NT2/D1 (cell line): ENCODE measurements at regions not wholly inside any gene's neighbourhood (a gene's known extent, or its start where the extent isn't known, plus 50 kb on each side); places are given as distances from the start of the nearest gene placed in this dataset.

ENCODE experiments used
- DNase-seq: peaks from one replicate; pipeline ENCODE4 v3.0.0-alpha.2; 2011; ENCODE audit warnings: low read depth, low spot score
- H3K27me3 ChIP-seq: 2 replicates; pipeline ENCODE4 v1.6.0; 2011; ENCODE audit warnings: mild to moderate bottlenecking; ENCODE audit not compliant: insufficient read length, insufficient read depth
- H3K36me3 ChIP-seq: 2 replicates; pipeline ENCODE4 v1.6.1; 2011; ENCODE audit warnings: mild to moderate bottlenecking, low read length, mixed read lengths; ENCODE audit not compliant: insufficient read depth, insufficient read length
- H3K4me1 ChIP-seq: 2 replicates; pipeline ENCODE4 v1.5.1; 2011; ENCODE audit not compliant: insufficient read depth, insufficient read length
- H3K4me3 ChIP-seq: 2 replicates; pipeline ENCODE4 v1.5.1; 2011; ENCODE audit warnings: low read depth; ENCODE audit not compliant: insufficient read length
- H3K9ac ChIP-seq: 2 replicates; pipeline ENCODE4 v1.6.0; 2011; ENCODE audit warnings: low read depth; ENCODE audit not compliant: insufficient read length
- H3K9me3 ChIP-seq: 2 replicates; pipeline ENCODE4 v1.5.1; 2011; ENCODE audit warnings: mild to moderate bottlenecking, low read length; ENCODE audit not compliant: insufficient read depth
- SUZ12 ChIP-seq: IDR thresholded peaks from 2 replicates; pipeline ENCODE4 v1.6.1; 2011; ENCODE audit not compliant: insufficient read length, insufficient read depth; ENCODE audit errors: extremely low read depth
- YY1 ChIP-seq: IDR thresholded peaks from 2 replicates; pipeline ENCODE4 v1.6.1; 2011; ENCODE audit not compliant: insufficient read length, insufficient read depth
- ZNF274 ChIP-seq: IDR thresholded peaks from 2 replicates; pipeline ENCODE4 v1.6.1; 2011; ENCODE audit warnings: mild to moderate bottlenecking, low read depth, low read length

- H3K4me3 ChIP-seq, result no peak overlapping the region
- no peaks in the 10 kb centered on the region for H3K4me1 ChIP-seq
- no peaks in the 10 kb centered on the region for H3K36me3 ChIP-seq
- no peak for TF ChIP-seq YY1
- TF ChIP-seq ZNF274, result no peak
- TF ChIP-seq SUZ12, result no peak
- H3K9me3 ChIP-seq, result no peaks in the 10 kb centered on the region
- DNase-seq, result no peak
- no peak overlapping the region for H3K9ac ChIP-seq
- H3K27me3 ChIP-seq, result no peaks in the 10 kb centered on the region
Measured at GRCh38 chr5:123755653-123756317, 243.8 kb downstream of the CSNK1G3 start.

- no peak for DNase-seq
- Histone ChIP-seq H3K4me1 (no peaks in the 10 kb centered on the region), H3K36me3 (no peaks in the 10 kb centered on the region), H3K9ac (no peak overlapping the region), H3K27me3 (no peaks in the 10 kb centered on the region), H3K4me3 (no peak overlapping the region), H3K9me3 (no peaks in the 10 kb centered on the region)
- TF ChIP-seq SUZ12 (no peak), ZNF274 (no peak)
Measured at GRCh38 chr5:123754908-123755307, 242.9 kb downstream of the CSNK1G3 start.

GRCh38 chr5:123753937-123754891 is 242.2 kb downstream of the CSNK1G3 start:
- Histone ChIP-seq H3K4me3 (no peak overlapping the region), H3K4me1 (no peaks in the 10 kb centered on the region), H3K27me3 (no peaks in the 10 kb centered on the region), H3K9me3 (no peaks in the 10 kb centered on the region), H3K9ac (no peak overlapping the region), H3K36me3 (no peaks in the 10 kb centered on the region)
- TF ChIP-seq ZNF274 (no peak), YY1 (no peak), SUZ12 (no peak)
- DNase-seq, result no peak

- Histone ChIP-seq H3K4me3 (no peak overlapping the region), H3K9me3 (no peaks in the 10 kb centered on the region), H3K9ac (no peak overlapping the region), H3K27me3 (no peaks in the 10 kb centered on the region), H3K4me1 (no peaks in the 10 kb centered on the region), H3K36me3 (no peaks in the 10 kb centered on the region)
- no peak for DNase-seq
- TF ChIP-seq ZNF274 (no peak), SUZ12 (no peak), YY1 (no peak)
Measured at GRCh38 chr5:123753180-123753936, 241.4 kb downstream of the CSNK1G3 start.

- Histone ChIP-seq H3K9ac (no peak overlapping the region), H3K27me3 (no peaks in the 10 kb centered on the region), H3K36me3 (no peaks in the 10 kb centered on the region), H3K4me3 (no peak overlapping the region), H3K4me1 (no peaks in the 10 kb centered on the region), H3K9me3 (no peaks in the 10 kb centered on the region)
- no peak for DNase-seq
- TF ChIP-seq SUZ12 (no peak), YY1 (no peak), ZNF274 (no peak)
Measured at GRCh38 chr5:123752552-123753179, 240.7 kb downstream of the CSNK1G3 start.

- no peak for TF ChIP-seq SUZ12
- TF ChIP-seq YY1, result no peak
- no peak for TF ChIP-seq ZNF274
- Histone ChIP-seq H3K9me3 (no peaks in the 10 kb centered on the region), H3K4me1 (no peaks in the 10 kb centered on the region), H3K36me3 (no peaks in the 10 kb centered on the region), H3K4me3 (no peak overlapping the region), H3K9ac (no peak overlapping the region), H3K27me3 (no peaks in the 10 kb centered on the region)
- DNase-seq, result no peak
Measured at GRCh38 chr5:123751670-123752069, 239.7 kb downstream of the CSNK1G3 start.
